GM12878 (cell line): ENCODE measurements at regions not wholly inside any gene's neighbourhood (a gene's known extent, or its start where the extent isn't known, plus 50 kb on each side); places are given as distances from the start of the nearest gene placed in this dataset.

Experiments
- CUX1 ChIP-seq: IDR thresholded peaks from 2 replicates; pipeline ENCODE4 v1.6.1; 2012; ENCODE audit warnings: improper control_type of control experiment, low read depth, low read length; ENCODE audit not compliant: insufficient replicate concordance
- TF ChIP-seq, protein P1 (sequence below), 3 experiments: IDR thresholded peaks in 2 of 3; conservative IDR thresholded peaks in 1 of 3; 2 replicates each; pipeline ENCODE4 v1.5.1; 2011; ENCODE audit warnings: low read depth in 3 of 3, low read length in 3 of 3, mild to moderate bottlenecking in 3 of 3, control low read depth in 2 of 3, moderate library complexity in 2 of 3, inconsistent platforms in 1 of 3, mixed read lengths in 1 of 3; ENCODE audit not compliant: control insufficient read depth in 2 of 3, insufficient read depth in 1 of 3; ENCODE audit errors: extremely low read depth in 1 of 3

- TF ChIP-seq, protein P1, sequence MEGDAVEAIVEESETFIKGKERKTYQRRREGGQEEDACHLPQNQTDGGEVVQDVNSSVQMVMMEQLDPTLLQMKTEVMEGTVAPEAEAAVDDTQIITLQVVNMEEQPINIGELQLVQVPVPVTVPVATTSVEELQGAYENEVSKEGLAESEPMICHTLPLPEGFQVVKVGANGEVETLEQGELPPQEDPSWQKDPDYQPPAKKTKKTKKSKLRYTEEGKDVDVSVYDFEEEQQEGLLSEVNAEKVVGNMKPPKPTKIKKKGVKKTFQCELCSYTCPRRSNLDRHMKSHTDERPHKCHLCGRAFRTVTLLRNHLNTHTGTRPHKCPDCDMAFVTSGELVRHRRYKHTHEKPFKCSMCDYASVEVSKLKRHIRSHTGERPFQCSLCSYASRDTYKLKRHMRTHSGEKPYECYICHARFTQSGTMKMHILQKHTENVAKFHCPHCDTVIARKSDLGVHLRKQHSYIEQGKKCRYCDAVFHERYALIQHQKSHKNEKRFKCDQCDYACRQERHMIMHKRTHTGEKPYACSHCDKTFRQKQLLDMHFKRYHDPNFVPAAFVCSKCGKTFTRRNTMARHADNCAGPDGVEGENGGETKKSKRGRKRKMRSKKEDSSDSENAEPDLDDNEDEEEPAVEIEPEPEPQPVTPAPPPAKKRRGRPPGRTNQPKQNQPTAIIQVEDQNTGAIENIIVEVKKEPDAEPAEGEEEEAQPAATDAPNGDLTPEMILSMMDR (IDR thresholded peaks at IDR 0.05 in 2 of 3, conservative IDR thresholded peaks at IDR 0.05 in 1 of 3; ENCODE audit: control insufficient read depth in 2 of 3, extremely low read depth in 1 of 3, insufficient read depth in 1 of 3, low read depth in 3 of 3, low read length in 3 of 3) = no peak
- no peak for TF ChIP-seq CUX1
These were observed 205.1 kb upstream of the ELAC2 start for GRCh38 chr17:13222975-13223374.
